ENCODE measurements at regions not wholly inside any gene's neighbourhood (a gene's known extent, or its start where the extent isn't known, plus 50 kb on each side); places are given as distances from the start of the nearest gene placed in this dataset.

DNA sequence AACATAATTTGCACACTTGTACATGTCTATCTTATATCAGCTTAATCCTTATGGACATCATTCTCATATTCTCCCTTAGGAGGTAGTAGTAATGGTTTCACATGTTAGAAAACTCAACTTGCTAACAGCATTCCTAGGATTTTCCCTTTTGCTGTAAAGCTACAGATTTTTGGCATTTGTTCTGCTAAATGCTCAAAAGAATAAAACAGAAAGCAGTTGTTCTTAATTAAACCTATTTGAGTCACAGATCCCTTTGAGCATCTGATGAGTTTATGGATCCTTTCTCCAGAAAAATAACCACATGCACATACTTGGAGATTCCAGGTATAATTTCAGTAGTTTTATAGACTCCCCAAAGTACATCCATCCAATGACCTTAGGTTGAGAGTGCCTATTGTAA, 122.9 kb upstream of the BET1 start:
- no peak for TF ChIP-seq TAF1 (IDR thresholded peaks at IDR 0.05; ENCODE audit: low read depth)
- TF ChIP-seq REST (IDR thresholded peaks at IDR 0.05; ENCODE audit: borderline replicate concordance), result no peak
